Natural killer cell (primary cell): ENCODE measurements at regions not wholly inside any gene's neighbourhood (a gene's known extent, or its start where the extent isn't known, plus 50 kb on each side); places are given as distances from the start of the nearest gene placed in this dataset.

Experiments used
- ATAC-seq, 3 donors: fragments of 150-1000 bp in 2 of 3; fragments of 200-7000 bp in 1 of 3; cut with Tn5 transposase; 1 replicate in 1 of 3; 2 replicates in 2 of 3; pipeline ENCODE4 v1.10.0; 2021; ENCODE audit warnings: mild to moderate bottlenecking in 2 of 3, moderate library complexity in 2 of 3
- DNase-seq, 2 donors: peaks; one replicate each; pipeline versions ENCODE4 v3.0.0 to v3.0.0-alpha.2; 2013 to 2021; ENCODE audit warnings: mixed read lengths in 1 of 2
- H3K27ac ChIP-seq: one replicate; pipeline ENCODE4 v1.5.1; 2013; ENCODE audit warnings: mild to moderate bottlenecking, low read length
- H3K27me3 ChIP-seq: one replicate; pipeline ENCODE4 v1.6.1; 2013; ENCODE audit warnings: low read length; ENCODE audit not compliant: control insufficient read depth, insufficient read depth
- H3K36me3 ChIP-seq: one replicate; pipeline ENCODE4 v1.6.1; 2013; ENCODE audit warnings: low read length; ENCODE audit not compliant: control insufficient read depth, insufficient read depth
- H3K4me1 ChIP-seq: one replicate; pipeline ENCODE4 v1.6.1; 2013; ENCODE audit warnings: low read length; ENCODE audit not compliant: control insufficient read depth, insufficient read depth
- H3K4me3 ChIP-seq: one replicate; pipeline ENCODE4 v1.5.1; 2013; ENCODE audit warnings: low read length
- H3K9me3 ChIP-seq: one replicate; pipeline ENCODE4 v1.6.1; 2013; ENCODE audit warnings: low read length; ENCODE audit not compliant: control insufficient read depth, insufficient read depth
- H3K27ac Mint-ChIP-seq, 2 donors: one replicate each; pipeline ENCODE4 v1.8.0; 2022; ENCODE audit warnings: mild to moderate bottlenecking in 2 of 2, mixed read lengths in 2 of 2, moderate library complexity in 1 of 2
- H3K27me3 Mint-ChIP-seq, 2 donors: one replicate each; pipeline ENCODE4 v1.8.0; 2022; ENCODE audit warnings: low read depth in 2 of 2, mixed read lengths in 2 of 2
- H3K36me3 Mint-ChIP-seq: one replicate; pipeline ENCODE4 v1.8.0; 2022; ENCODE audit warnings: mixed read lengths
- H3K4me1 Mint-ChIP-seq, 2 donors: one replicate each; pipeline ENCODE4 v1.8.0; 2022; ENCODE audit warnings: mixed read lengths in 2 of 2
- H3K4me3 Mint-ChIP-seq: one replicate; pipeline ENCODE4 v1.8.0; 2022; ENCODE audit warnings: mild to moderate bottlenecking, moderate library complexity, mixed read lengths
- H3K9me3 Mint-ChIP-seq, 2 donors: one replicate each; pipeline ENCODE4 v1.8.0; 2022; ENCODE audit warnings: mixed read lengths in 2 of 2
- WGBS: methylation state at CpG from one replicate; pipeline ENCODE4 v1.1.7; 2013; ENCODE audit warnings: missing lambda C conversion rate; ENCODE audit not compliant: insufficient coverage; 5-methylcytosine and 5-hydroxymethylcytosine counted together
- intact Hi-C: fragments of 100-400 bp; cut with micrococcal nuclease; formaldehyde crosslinking; loops from one replicate; pipeline ENCODE4 v1.14.2; 2022
- TF ChIP-seq, protein P1 (sequence below): fragments of 200-600 bp; IDR thresholded peaks from one replicate; pipeline ENCODE4 v1.8.0; 2022; ENCODE audit warnings: antibody characterized with exemption

DNA sequence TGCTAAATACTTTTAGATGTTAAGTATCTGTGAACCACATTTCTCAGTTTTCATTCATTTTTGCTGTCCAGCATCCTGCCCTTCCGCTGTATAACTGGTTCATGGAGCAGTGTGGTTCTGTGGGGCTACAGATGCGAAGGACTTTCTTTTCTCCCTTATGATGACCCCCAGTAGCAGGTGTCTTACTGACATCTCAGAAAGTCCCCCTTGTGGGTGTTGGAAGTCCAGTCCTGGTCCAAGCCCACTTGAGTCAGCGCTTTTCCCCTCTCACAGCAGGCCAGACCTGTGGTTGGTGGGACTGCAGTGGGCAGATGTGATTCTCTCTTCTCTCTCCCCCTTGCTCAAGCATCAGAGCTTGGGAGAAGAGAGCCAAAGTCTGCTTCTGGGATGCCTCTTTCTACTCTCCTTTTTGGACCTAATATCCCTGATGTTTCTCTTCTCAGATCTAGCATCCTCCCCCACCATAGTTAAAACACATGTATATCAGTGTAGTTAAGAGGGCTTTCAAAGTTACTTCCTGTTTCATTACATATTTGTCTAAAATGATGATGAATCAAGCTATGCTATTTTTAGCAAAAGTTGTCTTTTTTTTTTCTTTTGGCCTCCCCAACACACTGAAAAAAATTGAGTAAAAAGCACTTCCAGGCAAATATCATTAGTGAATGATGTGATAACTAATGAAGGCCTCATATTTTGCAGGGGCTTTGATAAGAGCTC is 119.5 kb upstream of the ZNF618 start:
- no peaks in the 10 kb centered on the region for H3K36me3 Mint-ChIP-seq
- TF ChIP-seq, protein P1, sequence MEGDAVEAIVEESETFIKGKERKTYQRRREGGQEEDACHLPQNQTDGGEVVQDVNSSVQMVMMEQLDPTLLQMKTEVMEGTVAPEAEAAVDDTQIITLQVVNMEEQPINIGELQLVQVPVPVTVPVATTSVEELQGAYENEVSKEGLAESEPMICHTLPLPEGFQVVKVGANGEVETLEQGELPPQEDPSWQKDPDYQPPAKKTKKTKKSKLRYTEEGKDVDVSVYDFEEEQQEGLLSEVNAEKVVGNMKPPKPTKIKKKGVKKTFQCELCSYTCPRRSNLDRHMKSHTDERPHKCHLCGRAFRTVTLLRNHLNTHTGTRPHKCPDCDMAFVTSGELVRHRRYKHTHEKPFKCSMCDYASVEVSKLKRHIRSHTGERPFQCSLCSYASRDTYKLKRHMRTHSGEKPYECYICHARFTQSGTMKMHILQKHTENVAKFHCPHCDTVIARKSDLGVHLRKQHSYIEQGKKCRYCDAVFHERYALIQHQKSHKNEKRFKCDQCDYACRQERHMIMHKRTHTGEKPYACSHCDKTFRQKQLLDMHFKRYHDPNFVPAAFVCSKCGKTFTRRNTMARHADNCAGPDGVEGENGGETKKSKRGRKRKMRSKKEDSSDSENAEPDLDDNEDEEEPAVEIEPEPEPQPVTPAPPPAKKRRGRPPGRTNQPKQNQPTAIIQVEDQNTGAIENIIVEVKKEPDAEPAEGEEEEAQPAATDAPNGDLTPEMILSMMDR = no peak
- Histone ChIP-seq H3K4me3 (no peak overlapping the region), H3K27ac (no peak overlapping the region), H3K36me3 (no peaks in the 10 kb centered on the region), H3K27me3 (peaks cover 2% of the 10 kb centered on the region), H3K4me1 (no peaks in the 10 kb centered on the region), H3K9me3 (peaks cover 4% of the 10 kb centered on the region)
- no peak for DNase-seq
- H3K4me1 Mint-ChIP-seq = peaks cover 6% of the 10 kb centered on the region in 2 donors
- 96% methylated on average over 3 of the region's 3 CpGs for WGBS
- peaks cover 0 to 2% of the 10 kb centered on the region in 2 donors for H3K9me3 Mint-ChIP-seq
- no peak overlapping the region for H3K4me3 Mint-ChIP-seq
- peaks cover 11 to 39% of the 10 kb centered on the region in 2 donors for H3K27me3 Mint-ChIP-seq
- no peak for ATAC-seq
- intact Hi-C loops = no loop called here
- no peak overlapping the region for H3K27ac Mint-ChIP-seq

DNA sequence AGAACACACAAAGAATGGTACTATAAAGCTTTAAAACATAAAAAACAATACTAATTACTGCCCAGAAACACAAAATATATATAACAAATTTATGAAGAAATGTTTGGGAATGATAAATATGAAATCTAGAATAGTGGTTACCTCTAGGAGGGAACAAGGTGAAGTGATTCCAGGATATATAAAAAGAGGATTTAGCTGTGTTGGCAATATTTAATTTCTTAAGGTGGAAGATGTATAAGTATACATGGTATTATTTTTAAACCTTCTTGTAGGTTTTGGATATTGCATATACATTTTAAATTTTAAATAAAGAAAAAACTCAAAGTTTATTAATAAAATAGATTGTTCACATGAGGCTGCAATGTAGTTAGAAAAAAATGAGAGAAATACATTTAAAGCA is 112.7 kb upstream of the ZNF618 start:
- Mint-ChIP-seq H3K27me3 (peaks cover 5 to 19% of the 10 kb centered on the region in 2 donors), H3K27ac (no peak overlapping the region), H3K4me3 (no peak overlapping the region), H3K4me1 (peaks cover 14 to 19% of the 10 kb centered on the region in 2 donors), H3K36me3 (no peaks in the 10 kb centered on the region), H3K9me3 (peaks cover 0 to 5% of the 10 kb centered on the region in 2 donors)
- TF ChIP-seq, protein P1 = no peak
- no peak for DNase-seq
- Histone ChIP-seq H3K4me1 (no peaks in the 10 kb centered on the region), H3K9me3 (peaks cover 7% of the 10 kb centered on the region), H3K27ac (no peak overlapping the region), H3K36me3 (no peaks in the 10 kb centered on the region), H3K4me3 (no peak overlapping the region), H3K27me3 (peaks cover 2% of the 10 kb centered on the region)
- no peak for ATAC-seq
- intact Hi-C loops = no loop called here

DNA sequence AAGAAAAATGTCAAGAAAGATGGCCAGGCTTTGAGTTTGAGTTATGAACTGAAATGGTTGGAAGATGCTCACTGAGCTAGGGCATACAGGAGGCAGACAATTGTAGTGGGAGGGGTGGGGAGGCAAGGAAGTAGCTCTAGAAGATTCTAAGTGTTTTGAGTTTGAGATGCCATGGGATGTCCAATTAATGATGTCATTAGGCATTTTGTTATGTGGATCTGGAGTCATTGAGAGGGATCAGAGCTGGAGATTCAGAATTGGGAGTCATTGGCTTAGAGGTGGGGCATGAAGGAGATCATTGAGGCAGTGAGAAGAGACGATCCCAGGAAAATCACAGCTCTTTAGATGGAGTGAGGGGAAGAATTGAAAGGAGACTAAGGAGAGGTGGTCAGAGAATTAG is 111.5 kb upstream of the ZNF618 start:
- intact Hi-C loops = no loop called here
- WGBS = 82% methylated on average over 1 of the region's 1 CpG
- H3K4me1 Mint-ChIP-seq = peaks cover 14 to 19% of the 10 kb centered on the region in 2 donors

More for the DNA sequence above, 111.5 kb upstream of the ZNF618 start:
- peaks cover 3% of the 10 kb centered on the region for H3K9me3 ChIP-seq
- H3K27ac ChIP-seq = no peak overlapping the region
- H3K27me3 Mint-ChIP-seq = peaks cover 3 to 10% of the 10 kb centered on the region in 2 donors
- H3K27ac Mint-ChIP-seq = no peak overlapping the region
- TF ChIP-seq, protein P1 = no peak
- no peaks in the 10 kb centered on the region for H3K36me3 Mint-ChIP-seq
- no peak for ATAC-seq
- no peak overlapping the region for H3K4me3 ChIP-seq
- H3K36me3 ChIP-seq = no peaks in the 10 kb centered on the region
- no peak overlapping the region for H3K4me3 Mint-ChIP-seq
- no peak for DNase-seq
- peaks cover 0 to 3% of the 10 kb centered on the region in 2 donors for H3K9me3 Mint-ChIP-seq
- no peaks in the 10 kb centered on the region for H3K4me1 ChIP-seq
- H3K27me3 ChIP-seq = peaks cover 2% of the 10 kb centered on the region
